ENCODE measurements at regions not wholly inside any gene's neighbourhood (a gene's known extent, or its start where the extent isn't known, plus 50 kb on each side); places are given as distances from the start of the nearest gene placed in this dataset.

- TF ChIP-seq ZNF18 (CRISPR knock-in tag; IDR thresholded peaks at IDR 0.05; ENCODE audit: insufficient replicate concordance): no peak
- TF ChIP-seq DNMT1 (CRISPR knock-in tag; IDR thresholded peaks at IDR 0.05): no peak
- TF ChIP-seq BCLAF1 (IDR thresholded peaks at IDR 0.05): no peak
- TF ChIP-seq HOXA9 (CRISPR knock-in tag; IDR thresholded peaks at IDR 0.05; ENCODE audit: borderline replicate concordance): no peak
- no peak for TF ChIP-seq ZNF557 (CRISPR knock-in tag; IDR thresholded peaks at IDR 0.05)
- no peak for TF ChIP-seq RNF2 (conservative IDR thresholded peaks at IDR 0.05; ENCODE audit: low read depth)
- TF ChIP-seq ZNF788 (CRISPR knock-in tag; IDR thresholded peaks at IDR 0.05; ENCODE audit: borderline replicate concordance): no peak
- TF ChIP-seq POGK (CRISPR knock-in tag; conservative IDR thresholded peaks at IDR 0.05): peak; percentile 81
- TF ChIP-seq KLF16 (CRISPR knock-in tag; IDR thresholded peaks at IDR 0.05): no peak
- TF ChIP-seq ZNF446 (CRISPR knock-in tag; IDR thresholded peaks at IDR 0.05): 0 out of 2 replicates have a peak, but pooled peaks have one; percentile 59
- TF ChIP-seq MAFK (conservative IDR thresholded peaks at IDR 0.05 in 1 of 2, IDR thresholded peaks at IDR 0.05 in 1 of 2; ENCODE audit: low read length in 2 of 2): no peak
- TF ChIP-seq ZNF263 (CRISPR knock-in tag; IDR thresholded peaks at IDR 0.05): no peak
- no peak for TF ChIP-seq ERF (CRISPR knock-in tag; IDR thresholded peaks at IDR 0.05)
- TF ChIP-seq HES4 (CRISPR knock-in tag; IDR thresholded peaks at IDR 0.05; ENCODE audit: borderline replicate concordance): no peak
- TF ChIP-seq MTA3 (CRISPR knock-in tag; IDR thresholded peaks at IDR 0.05): no peak
- TF ChIP-seq HCFC1 (IDR thresholded peaks at IDR 0.05; ENCODE audit: low read depth, low read length): no peak
- TF ChIP-seq ZNF776 (CRISPR knock-in tag; IDR thresholded peaks at IDR 0.05): peak; percentile 58; the same call in 1 of the 2 replicates
- no peak for TF ChIP-seq ZSCAN22 (CRISPR knock-in tag; IDR thresholded peaks at IDR 0.05)
- no peak for TF ChIP-seq ZNF562 (CRISPR knock-in tag; IDR thresholded peaks at IDR 0.05; ENCODE audit: borderline replicate concordance)
- no peak for TF ChIP-seq PHF20 (CRISPR knock-in tag; IDR thresholded peaks at IDR 0.05)
- no peak for TF ChIP-seq EED (CRISPR knock-in tag; IDR thresholded peaks at IDR 0.05)
- TF ChIP-seq ZEB1 (IDR thresholded peaks at IDR 0.05; ENCODE audit: insufficient replicate concordance, low read depth): no peak
- no peak for TF ChIP-seq BRF2 (CRISPR knock-in tag; IDR thresholded peaks at IDR 0.05)
Measured at GRCh38 chr11:129279326-129280026, 87.4 kb upstream of the ARHGAP32 start (continued).

Data from HepG2 (cell line).